ENCODE measurements at regions not wholly inside any gene's neighbourhood (a gene's known extent, or its start where the extent isn't known, plus 50 kb on each side); places are given as distances from the start of the nearest gene placed in this dataset.

DNA sequence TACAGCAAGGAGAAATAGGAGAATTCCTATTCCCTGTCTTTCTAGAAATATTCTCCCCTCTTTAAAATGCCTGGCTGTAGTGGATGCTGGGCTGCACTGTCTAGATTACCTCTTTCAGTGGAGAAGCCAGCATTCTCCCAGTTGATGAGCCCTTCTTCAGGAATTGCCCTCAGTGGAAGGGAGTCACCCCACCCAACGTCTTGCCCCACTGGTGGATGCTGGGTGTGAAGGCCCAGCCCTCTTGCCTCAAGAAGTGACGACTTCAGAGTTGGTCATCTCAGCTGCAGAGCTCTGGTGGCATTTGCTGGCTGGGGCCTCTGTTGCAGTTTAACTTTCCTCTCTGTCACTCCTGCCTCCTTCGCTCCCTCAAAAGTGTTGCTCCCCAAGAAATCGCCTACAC, 248.2 kb downstream of the ATG4C start:
- TF ChIP-seq, protein P1, sequence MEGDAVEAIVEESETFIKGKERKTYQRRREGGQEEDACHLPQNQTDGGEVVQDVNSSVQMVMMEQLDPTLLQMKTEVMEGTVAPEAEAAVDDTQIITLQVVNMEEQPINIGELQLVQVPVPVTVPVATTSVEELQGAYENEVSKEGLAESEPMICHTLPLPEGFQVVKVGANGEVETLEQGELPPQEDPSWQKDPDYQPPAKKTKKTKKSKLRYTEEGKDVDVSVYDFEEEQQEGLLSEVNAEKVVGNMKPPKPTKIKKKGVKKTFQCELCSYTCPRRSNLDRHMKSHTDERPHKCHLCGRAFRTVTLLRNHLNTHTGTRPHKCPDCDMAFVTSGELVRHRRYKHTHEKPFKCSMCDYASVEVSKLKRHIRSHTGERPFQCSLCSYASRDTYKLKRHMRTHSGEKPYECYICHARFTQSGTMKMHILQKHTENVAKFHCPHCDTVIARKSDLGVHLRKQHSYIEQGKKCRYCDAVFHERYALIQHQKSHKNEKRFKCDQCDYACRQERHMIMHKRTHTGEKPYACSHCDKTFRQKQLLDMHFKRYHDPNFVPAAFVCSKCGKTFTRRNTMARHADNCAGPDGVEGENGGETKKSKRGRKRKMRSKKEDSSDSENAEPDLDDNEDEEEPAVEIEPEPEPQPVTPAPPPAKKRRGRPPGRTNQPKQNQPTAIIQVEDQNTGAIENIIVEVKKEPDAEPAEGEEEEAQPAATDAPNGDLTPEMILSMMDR (IDR thresholded peaks at IDR 0.05) = no peak
- no peak for TF ChIP-seq EZH2 (IDR thresholded peaks at IDR 0.05; ENCODE audit: borderline replicate concordance, insufficient read depth, low read depth, low read length, poor library complexity, severe bottlenecking)

All from B cell (primary cell).